ENCODE measurements at regions not wholly inside any gene's neighbourhood (a gene's known extent, or its start where the extent isn't known, plus 50 kb on each side); places are given as distances from the start of the nearest gene placed in this dataset.

DNA sequence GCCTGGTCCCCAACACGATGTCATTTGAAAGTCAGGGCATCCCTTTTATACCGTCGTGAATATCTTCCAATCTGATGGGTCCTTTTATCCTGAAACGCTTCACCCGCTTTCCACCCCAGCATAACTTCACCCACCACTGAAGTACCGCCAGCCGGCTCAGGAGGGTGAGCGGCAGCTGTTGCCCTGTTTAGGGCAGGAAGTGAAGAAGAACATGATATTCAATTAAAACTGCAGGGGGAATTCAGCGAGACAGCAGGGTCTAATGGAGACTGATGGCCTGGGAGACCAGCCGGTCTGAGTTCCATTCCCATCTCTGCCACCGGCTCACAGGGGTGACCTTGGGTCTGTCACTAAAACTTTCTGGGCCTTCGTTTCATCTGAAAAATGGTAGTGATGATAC lies 68.2 kb upstream of the EGFLAM start:
- DNase-seq = peak; percentile 23
- Mint-ChIP-seq H3K4me1 (peaks cover 64% of the 10 kb centered on the region), H3K27ac (peak overlapping the region; percentile 82), H3K27me3 (ENCODE audit: low read depth, poor library complexity) (peaks cover 17% of the 10 kb centered on the region), H3K36me3 (ENCODE audit: low read depth) (no peaks in the 10 kb centered on the region), H3K4me3 (peak overlapping the region; percentile 61), H3K9me3 (peaks cover 16% of the 10 kb centered on the region)
- TF ChIP-seq, protein P1, sequence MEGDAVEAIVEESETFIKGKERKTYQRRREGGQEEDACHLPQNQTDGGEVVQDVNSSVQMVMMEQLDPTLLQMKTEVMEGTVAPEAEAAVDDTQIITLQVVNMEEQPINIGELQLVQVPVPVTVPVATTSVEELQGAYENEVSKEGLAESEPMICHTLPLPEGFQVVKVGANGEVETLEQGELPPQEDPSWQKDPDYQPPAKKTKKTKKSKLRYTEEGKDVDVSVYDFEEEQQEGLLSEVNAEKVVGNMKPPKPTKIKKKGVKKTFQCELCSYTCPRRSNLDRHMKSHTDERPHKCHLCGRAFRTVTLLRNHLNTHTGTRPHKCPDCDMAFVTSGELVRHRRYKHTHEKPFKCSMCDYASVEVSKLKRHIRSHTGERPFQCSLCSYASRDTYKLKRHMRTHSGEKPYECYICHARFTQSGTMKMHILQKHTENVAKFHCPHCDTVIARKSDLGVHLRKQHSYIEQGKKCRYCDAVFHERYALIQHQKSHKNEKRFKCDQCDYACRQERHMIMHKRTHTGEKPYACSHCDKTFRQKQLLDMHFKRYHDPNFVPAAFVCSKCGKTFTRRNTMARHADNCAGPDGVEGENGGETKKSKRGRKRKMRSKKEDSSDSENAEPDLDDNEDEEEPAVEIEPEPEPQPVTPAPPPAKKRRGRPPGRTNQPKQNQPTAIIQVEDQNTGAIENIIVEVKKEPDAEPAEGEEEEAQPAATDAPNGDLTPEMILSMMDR (IDR thresholded peaks at IDR 0.05) = no peak

DNA sequence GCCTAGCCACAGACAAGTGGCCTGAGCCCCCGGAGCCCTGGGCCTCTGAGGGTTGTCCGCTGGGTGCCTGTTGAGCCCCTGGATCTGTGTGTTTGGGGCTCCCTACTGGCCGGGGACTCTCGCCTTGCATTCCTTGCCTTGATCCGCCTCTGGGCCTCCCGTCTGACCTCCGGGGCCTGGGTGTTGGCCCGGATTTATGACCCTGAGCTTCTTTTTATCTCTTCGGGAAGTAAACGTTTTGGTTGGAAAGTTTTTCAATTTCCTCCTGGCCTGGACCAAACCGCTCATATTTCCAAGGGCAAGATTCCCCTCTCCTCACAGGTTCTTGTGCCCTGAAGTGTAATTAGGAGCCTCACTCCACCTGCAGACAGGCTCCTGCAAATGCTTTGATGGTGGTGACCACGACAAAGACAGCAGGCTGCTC lies 69.3 kb upstream of the EGFLAM start:
- Mint-ChIP-seq H3K36me3 (ENCODE audit: low read depth) (no peaks in the 10 kb centered on the region), H3K27me3 (ENCODE audit: low read depth, poor library complexity) (peaks cover 12% of the 10 kb centered on the region), H3K4me3 (peak overlapping the region; percentile 46), H3K27ac (peak overlapping the region; percentile 78), H3K9me3 (peaks cover 22% of the 10 kb centered on the region), H3K4me1 (peaks cover 64% of the 10 kb centered on the region)
- DNase-seq = peak; percentile 64
- TF ChIP-seq, protein P1 (IDR thresholded peaks at IDR 0.05) = no peak

DNA sequence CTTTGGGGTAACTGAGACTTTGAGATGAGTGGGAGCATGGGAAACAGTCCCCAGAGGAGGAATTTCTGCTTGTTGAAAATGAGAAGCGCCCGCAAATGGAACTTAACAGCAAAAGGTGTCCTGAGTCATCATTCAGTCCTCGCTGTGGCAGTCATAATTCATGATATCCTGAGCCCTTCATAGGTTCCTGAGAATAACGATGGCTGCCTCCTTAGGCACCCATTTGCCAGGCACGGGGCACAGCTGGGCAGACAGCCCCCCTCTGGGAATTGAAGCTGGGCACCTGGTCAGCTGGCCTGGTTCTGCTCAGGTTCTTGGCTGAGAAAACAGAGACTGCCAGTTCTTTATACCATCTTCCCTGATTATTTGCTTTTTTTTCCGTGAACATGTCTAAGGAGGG lies 69.8 kb upstream of the EGFLAM start:
- TF ChIP-seq, protein P1 (IDR thresholded peaks at IDR 0.05) = no peak
- H3K4me1 Mint-ChIP-seq = peaks cover 64% of the 10 kb centered on the region
- H3K27me3 Mint-ChIP-seq (ENCODE audit: low read depth, poor library complexity) = peaks cover 7% of the 10 kb centered on the region
- H3K36me3 Mint-ChIP-seq (ENCODE audit: low read depth) = no peaks in the 10 kb centered on the region
- H3K27ac Mint-ChIP-seq = peak overlapping the region; percentile 78
- peak overlapping the region; percentile 46 for H3K4me3 Mint-ChIP-seq
- DNase-seq = no peak
- H3K9me3 Mint-ChIP-seq = peaks cover 22% of the 10 kb centered on the region

DNA sequence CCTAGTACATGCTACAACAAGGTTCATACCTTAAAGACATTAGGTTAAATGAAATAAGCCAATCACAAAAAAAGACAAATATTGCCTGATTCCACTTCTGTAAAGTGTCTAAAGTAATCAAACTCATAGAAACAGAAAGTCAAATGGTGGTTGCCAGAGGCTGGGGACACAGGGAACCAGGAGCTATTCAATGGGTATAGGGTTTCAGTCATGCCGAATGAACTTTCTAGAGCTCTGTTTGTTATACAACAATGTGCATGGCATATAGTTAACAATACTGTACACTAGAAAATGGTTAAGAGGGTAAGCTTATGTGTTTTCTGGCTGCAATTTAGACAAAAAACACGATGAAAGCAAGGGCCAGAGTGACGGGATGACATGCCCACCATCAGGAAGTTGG lies 70.8 kb upstream of the EGFLAM start:
- no peak overlapping the region for H3K4me3 Mint-ChIP-seq
- H3K27ac Mint-ChIP-seq = no peak overlapping the region
- TF ChIP-seq, protein P1 (IDR thresholded peaks at IDR 0.05) = no peak
- peaks cover 2% of the 10 kb centered on the region for H3K27me3 Mint-ChIP-seq (ENCODE audit: low read depth, poor library complexity)
- H3K4me1 Mint-ChIP-seq = peaks cover 55% of the 10 kb centered on the region
- peaks cover 22% of the 10 kb centered on the region for H3K9me3 Mint-ChIP-seq
- no peak for DNase-seq
- H3K36me3 Mint-ChIP-seq (ENCODE audit: low read depth) = no peaks in the 10 kb centered on the region

DNA sequence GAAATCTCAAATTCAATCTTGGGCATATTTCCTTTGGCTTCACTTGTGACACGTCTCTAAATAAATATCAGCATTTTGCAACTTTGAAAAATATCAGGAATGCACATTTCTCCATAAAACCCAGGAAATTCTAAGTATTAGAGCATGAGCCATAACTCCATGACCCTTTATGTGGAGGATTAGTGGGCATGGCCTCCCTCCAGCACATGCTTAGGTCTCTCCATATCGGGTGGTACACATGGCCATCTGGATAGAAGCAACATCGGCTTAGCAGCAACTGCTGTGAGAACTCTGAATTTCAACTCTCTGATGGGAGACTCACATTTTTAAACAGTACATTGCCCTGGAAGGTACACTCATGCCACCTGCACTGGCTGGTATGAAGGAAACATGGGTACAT lies 73.7 kb upstream of the EGFLAM start:
- Mint-ChIP-seq H3K27ac (no peak overlapping the region), H3K4me3 (no peak overlapping the region), H3K36me3 (ENCODE audit: low read depth) (peaks cover 5% of the 10 kb centered on the region), H3K9me3 (peaks cover 34% of the 10 kb centered on the region), H3K4me1 (peaks cover 31% of the 10 kb centered on the region), H3K27me3 (ENCODE audit: low read depth, poor library complexity) (no peaks in the 10 kb centered on the region)
- TF ChIP-seq, protein P1 (IDR thresholded peaks at IDR 0.05) = no peak
- no peak for DNase-seq

DNA sequence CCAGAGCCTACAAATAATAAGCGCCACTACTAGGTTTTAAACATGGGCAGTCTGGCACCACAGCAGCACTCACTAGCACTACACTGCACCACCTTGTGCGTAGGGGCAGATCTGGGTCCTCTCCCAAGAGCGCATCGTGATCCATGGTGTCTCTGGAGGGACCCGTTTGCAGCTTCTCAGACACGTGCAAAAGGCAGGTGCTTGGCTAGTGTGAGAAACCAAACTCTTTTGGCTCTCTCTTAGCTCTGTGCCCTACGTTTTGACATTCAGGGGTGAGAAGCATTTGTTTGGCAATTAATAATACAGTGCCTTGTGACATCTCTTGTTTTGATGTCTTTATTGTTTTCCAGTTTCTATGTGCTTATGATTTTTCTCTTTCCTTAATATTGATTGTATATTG lies 75.4 kb upstream of the EGFLAM start:
- peaks cover 5% of the 10 kb centered on the region for H3K36me3 Mint-ChIP-seq (ENCODE audit: low read depth)
- no peak for DNase-seq
- no peak overlapping the region for H3K27ac Mint-ChIP-seq
- peaks cover 15% of the 10 kb centered on the region for H3K4me1 Mint-ChIP-seq
- H3K27me3 Mint-ChIP-seq (ENCODE audit: low read depth, poor library complexity) = no peaks in the 10 kb centered on the region
- TF ChIP-seq, protein P1 (IDR thresholded peaks at IDR 0.05) = no peak
- H3K4me3 Mint-ChIP-seq = no peak overlapping the region
- peaks cover 34% of the 10 kb centered on the region for H3K9me3 Mint-ChIP-seq
